KOPT-K1 (cell line): ENCODE measurements at regions not wholly inside any gene's neighbourhood (a gene's known extent, or its start where the extent isn't known, plus 50 kb on each side); places are given as distances from the start of the nearest gene placed in this dataset.

Source experiments
- H3K27ac ChIP-seq: fragments of 200-600 bp; sonication (generic); 2 replicates; pipeline ENCODE4 v1.5.1; 2016; ENCODE audit warnings: antibody characterized with exemption, mild to moderate bottlenecking, low read depth, low read length; ENCODE audit not compliant: poor library complexity, severe bottlenecking
- H3K36me3 ChIP-seq: fragments of 200-600 bp; sonication (generic); 2 replicates; pipeline ENCODE4 v1.5.1; 2017; ENCODE audit warnings: antibody characterized with exemption, mild to moderate bottlenecking, low read length, moderate library complexity; ENCODE audit not compliant: insufficient read depth
- H3K9me3 ChIP-seq: fragments of 200-600 bp; sonication (generic); 2 replicates; pipeline ENCODE4 v1.5.1; 2017; ENCODE audit warnings: antibody characterized with exemption, low read length, mild to moderate bottlenecking; ENCODE audit not compliant: insufficient read depth, poor library complexity, severe bottlenecking

DNA sequence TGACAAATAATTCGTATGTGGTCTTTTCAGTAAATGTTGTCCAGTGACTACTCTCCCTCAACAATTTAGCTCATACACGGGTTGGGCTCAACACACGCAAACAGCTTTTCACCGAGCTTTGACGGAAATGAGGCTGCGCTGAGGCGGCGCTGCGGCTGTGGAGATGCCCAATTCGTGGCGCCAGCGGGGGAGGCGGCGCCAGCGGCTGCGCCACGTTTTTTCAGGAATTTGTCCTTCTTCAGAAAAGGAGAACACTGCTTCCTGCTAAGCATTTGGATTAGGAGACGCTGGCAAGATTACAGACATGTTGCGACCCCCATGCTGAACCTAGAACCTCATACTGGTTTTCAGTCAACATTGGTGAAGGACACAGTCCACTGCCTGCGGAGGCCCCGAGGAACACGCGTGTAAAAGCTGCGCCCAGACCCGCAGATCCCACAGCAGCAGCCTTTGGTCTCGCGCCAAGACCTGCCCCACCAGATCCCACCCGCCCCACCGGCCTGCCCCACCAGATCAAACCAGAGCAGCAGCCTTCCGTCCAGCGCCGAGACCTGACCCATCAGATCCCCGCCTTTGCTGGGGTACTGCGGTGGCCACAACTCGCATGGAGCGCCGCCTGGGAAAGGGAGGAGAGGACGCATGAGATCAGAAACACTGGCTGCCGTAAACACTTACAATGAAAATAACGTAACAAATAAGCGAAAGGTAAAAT lies 173.8 kb downstream of the TMEM18 start:
- Histone ChIP-seq H3K36me3 (no peaks in the 10 kb centered on the region), H3K9me3 (no peaks in the 10 kb centered on the region), H3K27ac (no peak overlapping the region)

DNA sequence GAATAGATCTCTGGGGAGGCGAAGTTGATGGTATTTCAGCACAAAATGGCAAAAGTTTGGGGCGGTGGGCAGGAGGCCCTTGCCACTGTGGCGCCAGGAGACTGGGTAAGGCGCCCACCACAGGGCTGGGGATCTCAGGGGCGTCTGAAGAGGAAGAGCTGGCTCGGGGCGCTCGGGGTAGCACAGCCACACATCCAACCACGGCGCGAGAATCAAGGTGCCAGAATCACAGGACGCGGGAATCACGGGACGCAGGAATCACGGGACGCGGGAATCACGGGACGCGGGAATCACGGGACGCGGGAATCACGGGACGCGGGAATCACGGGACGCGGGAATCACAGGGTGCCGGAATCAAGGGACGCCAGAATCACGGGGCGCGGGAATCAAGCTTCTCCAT lies 174.4 kb downstream of the TMEM18 start:
- Histone ChIP-seq H3K36me3 (no peaks in the 10 kb centered on the region), H3K9me3 (no peaks in the 10 kb centered on the region), H3K27ac (no peak overlapping the region)

DNA sequence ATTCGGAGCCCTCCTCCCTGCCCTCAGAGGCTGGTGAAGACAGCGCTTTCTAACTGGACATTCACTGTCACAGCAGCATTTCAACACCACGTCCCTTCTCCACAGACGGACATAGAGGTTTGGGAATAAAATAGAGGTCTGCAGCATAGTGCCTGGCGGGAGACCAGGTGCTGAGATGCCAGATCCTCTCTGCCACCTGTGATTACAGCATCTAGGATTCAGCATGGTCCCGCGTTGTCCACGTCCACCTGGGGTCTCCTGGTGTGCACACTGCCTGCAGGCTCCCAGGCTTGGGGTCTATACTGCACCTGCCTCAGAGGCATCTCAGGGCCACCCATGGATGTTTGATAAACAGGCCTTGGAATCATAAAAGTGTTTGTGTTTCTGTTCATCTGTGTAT lies 175.5 kb downstream of the TMEM18 start:
- no peaks in the 10 kb centered on the region for H3K36me3 ChIP-seq
- no peak overlapping the region for H3K27ac ChIP-seq
- H3K9me3 ChIP-seq = no peaks in the 10 kb centered on the region

DNA sequence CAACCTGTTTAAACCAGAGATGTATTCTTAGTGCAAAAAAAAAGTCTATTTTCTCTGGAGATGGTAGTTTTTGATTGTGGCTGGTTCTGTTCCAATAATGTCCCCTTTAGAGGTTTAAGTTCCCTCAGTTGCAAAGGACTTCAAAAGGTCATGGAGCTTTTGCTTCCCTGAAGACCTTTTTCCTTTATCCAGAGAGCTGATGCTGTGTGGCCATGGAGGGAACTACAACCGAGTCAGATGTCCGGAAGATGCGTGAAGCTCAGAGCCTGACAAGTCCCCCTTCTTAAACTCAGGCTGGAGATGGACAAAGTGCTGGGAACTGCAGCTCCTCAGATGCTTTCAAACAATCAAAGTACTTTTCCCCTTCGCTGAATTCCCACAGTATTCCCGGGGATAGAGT lies 176.1 kb downstream of the TMEM18 start:
- H3K27ac ChIP-seq = no peak overlapping the region
- no peaks in the 10 kb centered on the region for H3K9me3 ChIP-seq
- H3K36me3 ChIP-seq = no peaks in the 10 kb centered on the region

DNA sequence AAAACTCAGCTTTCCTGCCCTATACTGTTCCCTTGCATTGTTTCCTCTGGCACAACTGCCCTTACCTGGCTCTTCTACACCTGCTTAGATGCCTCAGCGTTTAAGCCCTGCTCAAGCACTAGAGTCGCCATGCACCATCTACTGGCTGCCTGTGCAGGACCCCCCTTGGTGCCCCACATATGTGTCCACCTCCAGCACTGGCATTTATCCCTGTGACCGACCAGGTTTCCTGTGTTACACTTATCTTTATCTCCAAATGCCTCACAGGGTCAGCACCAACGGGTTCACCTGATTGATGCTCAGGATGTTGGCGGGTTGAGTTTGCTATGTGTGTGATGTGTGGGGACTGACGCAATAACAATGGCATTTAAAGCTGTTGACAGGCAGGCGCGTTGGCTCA lies 177.5 kb downstream of the TMEM18 start:
- no peaks in the 10 kb centered on the region for H3K36me3 ChIP-seq
- no peaks in the 10 kb centered on the region for H3K9me3 ChIP-seq
- H3K27ac ChIP-seq = no peak overlapping the region

DNA sequence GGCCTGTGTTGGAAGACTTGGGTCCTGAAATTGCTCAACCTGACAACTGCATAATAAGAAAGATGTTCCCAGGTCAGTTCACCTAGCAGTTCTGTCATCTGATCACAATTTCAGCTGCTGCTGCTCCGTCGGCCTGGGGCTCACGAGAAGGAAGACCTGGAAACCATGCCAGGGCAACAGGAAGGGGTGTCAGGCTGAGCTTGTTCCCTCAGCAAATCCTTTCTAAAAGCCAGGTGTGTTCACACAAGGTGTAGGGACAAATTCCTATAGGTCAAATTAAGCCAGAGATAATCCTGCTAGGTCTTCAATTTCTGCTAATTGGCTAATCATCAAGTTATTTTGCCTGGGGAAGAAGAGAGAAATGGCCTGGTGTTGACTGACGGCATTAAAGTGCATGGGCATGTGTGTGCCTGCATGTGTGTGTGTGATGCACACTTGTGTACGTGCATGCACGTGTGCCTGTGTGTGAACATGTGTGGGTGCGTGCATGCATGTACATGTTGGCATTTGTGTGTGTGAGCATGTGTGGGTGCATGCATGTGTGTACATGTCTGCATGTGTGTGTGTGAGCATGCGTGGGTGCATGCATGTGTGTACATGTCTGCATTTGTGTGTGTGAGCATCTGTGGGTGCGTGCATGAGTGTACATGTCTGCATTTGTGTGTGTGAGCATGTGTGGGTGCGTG lies 178.6 kb downstream of the TMEM18 start:
- Histone ChIP-seq H3K27ac (peak overlapping the region; percentile 48), H3K36me3 (no peaks in the 10 kb centered on the region), H3K9me3 (no peaks in the 10 kb centered on the region)

DNA sequence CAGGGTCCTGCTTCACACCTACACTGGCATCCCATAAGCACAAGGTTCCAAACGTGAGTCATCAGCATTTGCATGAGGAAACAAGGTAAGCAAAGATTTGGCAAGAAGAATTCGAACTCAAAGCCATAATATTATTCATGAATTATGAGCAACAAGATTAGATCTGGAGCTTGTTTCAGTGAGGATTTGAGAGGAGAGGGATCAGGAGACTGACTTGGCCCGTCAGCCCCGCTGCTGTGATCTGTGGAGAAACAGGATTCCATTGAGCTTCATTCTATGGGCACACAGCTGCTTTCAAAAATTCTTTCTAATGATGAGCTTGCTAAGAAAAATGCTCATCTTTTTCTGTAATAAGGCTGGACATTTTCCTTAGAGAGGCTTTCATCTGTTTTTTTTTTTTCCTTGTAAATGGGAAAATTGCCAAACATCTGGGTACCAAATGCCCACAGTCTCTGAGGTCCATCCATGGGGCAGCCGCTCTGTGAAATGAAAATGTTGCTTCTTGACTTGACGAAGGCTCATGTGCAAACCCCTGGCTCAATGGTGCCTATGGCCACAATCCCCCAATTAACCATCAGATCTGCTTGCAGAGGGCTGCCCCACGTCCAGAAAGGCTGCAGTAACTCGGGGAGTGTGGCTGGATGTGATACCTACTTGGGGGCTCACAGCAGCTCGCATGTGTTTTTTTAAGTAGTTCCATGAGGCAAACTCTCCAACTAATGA lies 179.3 kb downstream of the TMEM18 start:
- Histone ChIP-seq H3K9me3 (no peaks in the 10 kb centered on the region), H3K27ac (peak overlapping the region; percentile 48), H3K36me3 (no peaks in the 10 kb centered on the region)

DNA sequence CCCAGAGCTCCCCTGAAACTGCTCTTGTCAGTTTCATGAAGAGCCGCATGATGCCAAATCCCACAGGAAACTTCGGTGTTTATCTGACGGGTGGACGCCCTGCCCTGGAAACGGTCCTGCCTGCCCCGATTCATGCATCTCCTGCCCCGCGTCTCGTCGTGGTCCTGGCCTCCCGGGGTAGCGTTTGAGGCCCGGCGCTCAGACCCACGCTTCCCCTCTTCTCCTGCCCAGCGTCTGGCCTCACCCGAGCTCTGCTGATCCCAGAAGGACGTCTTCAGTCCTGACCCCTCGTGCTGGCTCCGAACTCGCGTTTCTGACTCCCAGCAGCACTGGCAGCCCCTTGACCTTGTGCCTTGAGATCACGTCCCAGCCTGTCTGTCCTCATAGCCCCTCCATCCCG lies 180.5 kb downstream of the TMEM18 start:
- H3K27ac ChIP-seq = peak overlapping the region; percentile 48
- H3K36me3 ChIP-seq = no peaks in the 10 kb centered on the region
- H3K9me3 ChIP-seq = no peaks in the 10 kb centered on the region

DNA sequence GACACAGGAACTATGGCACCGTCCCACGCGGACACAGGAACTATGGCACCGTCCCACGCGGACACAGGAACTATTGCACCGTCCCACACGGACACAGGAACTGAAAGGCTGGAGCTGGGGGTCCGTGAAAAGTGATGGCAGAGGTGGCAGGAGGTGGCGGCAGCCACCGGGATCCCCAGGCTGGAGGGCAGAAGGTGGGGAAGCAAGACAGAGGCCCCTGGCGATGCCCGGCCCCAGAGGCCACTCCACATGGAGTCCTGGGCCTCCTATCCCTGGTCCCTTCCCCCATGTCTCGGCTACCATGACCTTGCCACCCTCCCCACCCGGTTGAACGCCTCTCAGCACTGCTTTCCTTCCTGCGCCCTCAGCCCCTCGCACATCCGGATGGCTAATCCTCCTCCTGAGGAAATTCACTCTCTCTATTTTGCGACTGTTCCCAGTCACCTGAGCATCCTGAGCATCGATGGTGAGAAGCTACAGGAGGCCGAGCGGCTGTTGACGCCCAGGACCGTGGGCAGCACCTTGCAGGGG lies 181.4 kb downstream of the TMEM18 start:
- no peaks in the 10 kb centered on the region for H3K36me3 ChIP-seq
- no peaks in the 10 kb centered on the region for H3K9me3 ChIP-seq
- H3K27ac ChIP-seq = no peak overlapping the region

DNA sequence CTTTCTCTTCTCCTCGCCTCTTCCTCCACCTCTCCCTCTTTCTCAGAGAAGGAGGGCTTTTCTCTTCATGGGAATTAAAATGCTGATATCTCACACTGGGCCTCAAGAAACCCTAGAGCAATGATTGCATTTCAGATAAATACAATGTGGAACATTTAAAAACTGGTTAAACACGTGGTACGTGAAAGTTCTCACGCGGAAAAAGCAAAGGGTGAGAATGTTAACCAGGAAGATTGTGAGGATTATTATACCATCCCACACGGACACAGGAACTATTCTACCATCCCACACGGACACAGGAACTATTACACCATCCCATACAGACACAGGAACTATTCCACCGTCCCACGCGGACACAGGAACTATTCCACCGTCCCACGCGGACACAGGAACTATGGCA lies 182.4 kb downstream of the TMEM18 start:
- Histone ChIP-seq H3K9me3 (no peaks in the 10 kb centered on the region), H3K36me3 (no peaks in the 10 kb centered on the region), H3K27ac (no peak overlapping the region)

DNA sequence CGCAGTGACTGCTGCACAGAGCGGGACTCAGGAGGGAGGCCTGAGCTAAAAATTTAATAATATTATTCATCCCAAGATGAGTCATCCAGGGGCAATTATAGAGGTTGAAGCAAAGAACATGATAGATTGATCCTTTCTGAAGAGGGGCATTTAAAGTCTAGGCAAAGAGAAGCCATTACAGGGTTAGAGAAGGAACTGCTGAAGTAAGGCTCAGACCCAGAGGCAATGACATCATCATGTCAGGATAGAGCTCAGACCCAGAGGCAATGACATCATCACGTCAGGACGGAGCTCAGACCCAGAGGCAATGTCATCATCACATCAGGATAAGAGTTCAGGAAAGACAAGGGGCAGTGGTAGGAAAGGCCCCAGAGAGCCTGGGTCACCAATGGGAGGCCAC lies 184.0 kb downstream of the TMEM18 start:
- H3K27ac ChIP-seq = no peak overlapping the region
- H3K9me3 ChIP-seq = no peaks in the 10 kb centered on the region
- H3K36me3 ChIP-seq = no peaks in the 10 kb centered on the region

DNA sequence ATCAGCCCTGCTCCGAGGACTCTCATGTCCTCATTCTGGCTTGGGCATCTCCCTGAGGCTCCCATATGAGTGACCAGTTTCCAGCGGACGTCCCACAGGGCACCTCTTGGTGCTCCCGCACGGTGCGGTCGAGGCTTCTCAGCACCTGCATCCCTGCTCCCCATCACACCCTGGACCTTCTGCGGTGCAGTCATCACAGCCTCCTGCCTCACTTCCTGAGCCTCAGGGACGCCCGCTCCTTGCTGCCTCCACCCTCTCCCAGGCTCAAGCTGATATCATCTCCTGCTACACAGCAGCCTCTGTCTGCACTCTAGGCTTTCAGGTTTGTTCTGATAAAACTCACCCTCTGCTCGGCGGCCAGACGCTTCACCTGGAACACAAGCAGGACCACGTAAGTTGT lies 185.0 kb downstream of the TMEM18 start:
- Histone ChIP-seq H3K9me3 (no peaks in the 10 kb centered on the region), H3K36me3 (no peaks in the 10 kb centered on the region), H3K27ac (no peak overlapping the region)

DNA sequence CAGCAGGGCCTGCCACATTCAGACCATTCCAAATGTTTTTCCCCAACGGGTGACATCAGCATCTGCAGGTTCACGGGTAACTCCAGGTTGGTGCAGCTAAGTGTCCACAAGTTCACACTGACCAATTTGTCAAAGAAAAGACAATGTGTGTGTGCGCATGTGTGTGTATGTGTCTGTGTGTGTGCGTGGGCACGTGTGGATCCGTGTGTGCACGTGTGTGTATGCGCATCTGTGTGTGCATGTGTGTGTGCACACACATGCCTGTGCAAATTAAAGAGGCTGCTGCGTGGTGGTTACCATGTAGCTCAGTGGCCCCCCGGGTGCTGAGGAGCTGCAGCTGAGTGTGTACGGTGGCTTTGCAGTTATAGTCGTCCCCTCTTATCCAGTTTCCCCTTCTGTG lies 187.4 kb downstream of the TMEM18 start:
- H3K36me3 ChIP-seq = no peaks in the 10 kb centered on the region
- no peaks in the 10 kb centered on the region for H3K9me3 ChIP-seq
- no peak overlapping the region for H3K27ac ChIP-seq

DNA sequence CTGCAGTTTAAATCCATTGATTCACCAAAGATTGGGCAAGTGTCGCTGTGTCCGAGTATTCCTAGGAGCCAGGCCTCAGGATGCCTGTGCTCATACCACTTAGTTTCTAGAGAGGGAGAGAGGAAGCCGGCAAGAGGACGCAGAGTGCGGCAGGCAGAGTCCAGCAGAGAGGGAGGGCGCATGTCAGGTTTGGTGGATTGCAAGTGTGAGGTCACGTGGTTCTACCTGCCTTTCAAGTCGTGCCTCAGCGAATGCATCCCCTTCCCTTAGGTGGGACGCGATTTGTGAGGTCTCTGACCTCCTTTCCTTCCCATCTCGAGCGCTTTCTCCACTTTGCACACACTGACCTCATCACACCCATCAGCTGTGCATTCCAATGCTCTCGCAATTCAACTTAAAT lies 188.1 kb downstream of the TMEM18 start:
- Histone ChIP-seq H3K36me3 (no peaks in the 10 kb centered on the region), H3K9me3 (no peaks in the 10 kb centered on the region), H3K27ac (no peak overlapping the region)
